WI38 (cell line): ENCODE measurements at regions not wholly inside any gene's neighbourhood (a gene's known extent, or its start where the extent isn't known, plus 50 kb on each side); places are given as distances from the start of the nearest gene placed in this dataset.
"Not testable (repeated sequence)": the region's sequence is repeated elsewhere in the genome, so short reads cannot be mapped to it uniquely, and the experiment has no call there.

Source experiments
- H3K4me3 ChIP-seq: 2 replicates; pipeline ENCODE4 v1.5.1; 2011; ENCODE audit warnings: low read depth, mild to moderate bottlenecking, control low read depth, low read length
- TF ChIP-seq, protein P1 (sequence below): IDR thresholded peaks from 2 replicates; pipeline ENCODE4 v1.5.1; 2012; ENCODE audit warnings: low read depth, mild to moderate bottlenecking, control low read depth, low read length

- TF ChIP-seq, protein P1, sequence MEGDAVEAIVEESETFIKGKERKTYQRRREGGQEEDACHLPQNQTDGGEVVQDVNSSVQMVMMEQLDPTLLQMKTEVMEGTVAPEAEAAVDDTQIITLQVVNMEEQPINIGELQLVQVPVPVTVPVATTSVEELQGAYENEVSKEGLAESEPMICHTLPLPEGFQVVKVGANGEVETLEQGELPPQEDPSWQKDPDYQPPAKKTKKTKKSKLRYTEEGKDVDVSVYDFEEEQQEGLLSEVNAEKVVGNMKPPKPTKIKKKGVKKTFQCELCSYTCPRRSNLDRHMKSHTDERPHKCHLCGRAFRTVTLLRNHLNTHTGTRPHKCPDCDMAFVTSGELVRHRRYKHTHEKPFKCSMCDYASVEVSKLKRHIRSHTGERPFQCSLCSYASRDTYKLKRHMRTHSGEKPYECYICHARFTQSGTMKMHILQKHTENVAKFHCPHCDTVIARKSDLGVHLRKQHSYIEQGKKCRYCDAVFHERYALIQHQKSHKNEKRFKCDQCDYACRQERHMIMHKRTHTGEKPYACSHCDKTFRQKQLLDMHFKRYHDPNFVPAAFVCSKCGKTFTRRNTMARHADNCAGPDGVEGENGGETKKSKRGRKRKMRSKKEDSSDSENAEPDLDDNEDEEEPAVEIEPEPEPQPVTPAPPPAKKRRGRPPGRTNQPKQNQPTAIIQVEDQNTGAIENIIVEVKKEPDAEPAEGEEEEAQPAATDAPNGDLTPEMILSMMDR = no peak
- H3K4me3 ChIP-seq = no peak overlapping the region
These were observed 79.1 kb upstream of the RAPGEF2 start for GRCh38 chr4:159023741-159024140.

- no peak overlapping the region for H3K4me3 ChIP-seq
- TF ChIP-seq, protein P1 = no peak
These were observed 78.6 kb upstream of the RAPGEF2 start for GRCh38 chr4:159024266-159024665.

DNA sequence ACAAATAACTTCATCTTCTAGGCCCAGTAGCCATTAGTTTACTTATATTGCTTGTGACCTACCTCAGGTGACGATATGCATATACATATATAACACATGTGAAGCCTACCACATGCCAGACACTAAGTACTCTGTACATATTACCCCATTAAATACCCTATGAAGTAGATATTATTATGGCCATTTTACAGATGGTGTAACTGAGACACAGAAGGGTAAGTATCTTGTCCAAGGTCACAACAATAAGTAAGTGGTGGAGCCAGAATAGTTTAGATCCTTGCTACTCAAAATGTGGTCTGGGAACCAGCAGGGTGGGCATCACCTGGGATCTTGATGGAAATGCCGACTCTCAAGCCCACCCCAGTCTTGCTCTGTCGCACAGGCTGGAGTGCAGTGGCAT is 78.1 kb upstream of the RAPGEF2 start:
- H3K4me3 ChIP-seq = no peak overlapping the region
- TF ChIP-seq, protein P1 = no peak

DNA sequence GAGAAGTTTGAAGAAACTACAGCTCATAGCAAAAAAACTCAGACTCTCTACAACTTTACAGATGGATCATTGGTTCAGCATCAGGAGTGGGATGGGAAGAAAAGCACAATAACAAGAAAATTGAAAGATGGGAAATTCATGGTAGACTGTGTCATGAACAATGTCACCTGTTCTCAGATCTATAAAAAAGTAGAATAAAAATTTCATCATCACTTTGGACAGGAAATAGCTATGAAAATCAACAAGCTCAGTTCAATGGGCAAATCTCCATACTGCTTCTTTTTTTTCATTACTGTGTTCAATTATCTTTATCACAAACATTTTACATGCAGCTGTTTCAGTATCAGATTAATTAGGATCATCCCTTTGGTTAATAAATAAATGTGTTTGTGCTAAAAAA is 76.5 kb upstream of the RAPGEF2 start:
- no peak overlapping the region for H3K4me3 ChIP-seq
- TF ChIP-seq, protein P1 = no peak

DNA sequence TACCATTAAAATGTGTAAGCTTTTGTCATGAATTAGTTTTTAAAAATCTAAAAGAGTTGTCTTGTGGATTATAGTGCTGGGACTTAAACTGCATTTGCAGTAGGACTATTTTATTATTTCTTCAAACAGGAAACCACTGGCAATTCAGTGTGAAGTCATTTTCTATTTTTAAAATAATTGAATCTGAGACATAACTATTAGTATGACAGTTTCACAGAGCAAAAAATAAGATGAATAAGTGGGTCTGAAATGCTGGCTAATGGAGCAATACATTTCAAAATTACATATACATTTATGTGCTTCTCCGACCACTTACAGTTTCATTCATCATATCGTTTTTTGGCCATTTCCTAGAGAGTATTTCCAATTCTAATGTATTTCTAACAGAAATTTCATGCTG is 75.3 kb upstream of the RAPGEF2 start:
- H3K4me3 ChIP-seq = no peak overlapping the region
- TF ChIP-seq, protein P1 = no peak

GRCh38 chr4:159029481-159029880 is 73.4 kb upstream of the RAPGEF2 start:
- no peak overlapping the region for H3K4me3 ChIP-seq
- TF ChIP-seq, protein P1 = no peak

- not testable (repeated sequence) for H3K4me3 ChIP-seq
These were observed 72.6 kb upstream of the RAPGEF2 start for GRCh38 chr4:159030297-159030696.

- H3K4me3 ChIP-seq = no peak overlapping the region
- TF ChIP-seq, protein P1 = no peak
These were observed 67.3 kb upstream of the RAPGEF2 start for GRCh38 chr4:159035570-159035969.
